ENCODE measurements at regions not wholly inside any gene's neighbourhood (a gene's known extent, or its start where the extent isn't known, plus 50 kb on each side); places are given as distances from the start of the nearest gene placed in this dataset.

DNA sequence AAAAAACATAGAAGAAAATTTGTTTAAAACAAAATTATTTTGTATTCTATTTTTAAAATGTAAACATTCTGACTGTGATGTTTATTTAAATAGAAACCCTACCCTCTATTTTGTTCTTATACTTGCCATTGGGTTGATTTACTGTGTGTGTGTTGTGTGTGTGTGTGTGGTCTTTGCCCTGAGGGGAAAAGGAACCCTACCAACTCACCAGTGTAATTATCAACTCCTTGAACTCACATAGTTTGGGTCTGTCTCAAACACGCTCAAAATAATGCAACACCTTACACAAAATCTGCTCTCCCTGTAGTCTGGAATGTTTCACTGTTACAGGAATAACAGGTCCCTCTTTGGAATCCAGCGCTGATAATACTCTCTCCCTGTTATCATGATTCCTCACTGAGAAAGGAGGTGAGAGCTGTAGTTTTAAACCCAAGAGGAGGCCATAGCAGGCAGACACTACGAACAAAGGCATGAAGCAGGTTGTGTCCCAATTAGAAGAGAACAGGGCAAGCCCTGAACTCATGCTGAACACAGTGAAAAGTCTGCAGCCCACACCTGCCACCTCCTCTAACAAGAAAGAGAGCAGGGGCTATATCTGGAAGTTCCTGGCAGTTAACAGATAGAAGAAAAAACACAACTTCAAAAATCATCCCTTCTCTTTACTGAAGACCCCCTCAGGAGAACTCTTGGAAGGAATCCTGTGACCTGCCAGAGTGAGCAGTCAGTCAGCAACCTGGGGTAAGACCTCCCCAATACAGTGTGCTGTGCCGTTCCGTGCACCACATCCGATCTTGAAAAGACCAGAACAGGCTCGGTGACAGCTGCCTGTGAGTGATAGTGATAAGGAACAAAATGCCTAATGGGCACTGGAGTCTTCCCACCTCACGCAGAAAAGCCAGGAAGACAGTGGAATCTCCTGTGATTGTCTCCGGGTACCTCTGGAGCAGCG, 608.1 kb upstream of the ADAMTS16 start:
- TF ChIP-seq, protein P1, sequence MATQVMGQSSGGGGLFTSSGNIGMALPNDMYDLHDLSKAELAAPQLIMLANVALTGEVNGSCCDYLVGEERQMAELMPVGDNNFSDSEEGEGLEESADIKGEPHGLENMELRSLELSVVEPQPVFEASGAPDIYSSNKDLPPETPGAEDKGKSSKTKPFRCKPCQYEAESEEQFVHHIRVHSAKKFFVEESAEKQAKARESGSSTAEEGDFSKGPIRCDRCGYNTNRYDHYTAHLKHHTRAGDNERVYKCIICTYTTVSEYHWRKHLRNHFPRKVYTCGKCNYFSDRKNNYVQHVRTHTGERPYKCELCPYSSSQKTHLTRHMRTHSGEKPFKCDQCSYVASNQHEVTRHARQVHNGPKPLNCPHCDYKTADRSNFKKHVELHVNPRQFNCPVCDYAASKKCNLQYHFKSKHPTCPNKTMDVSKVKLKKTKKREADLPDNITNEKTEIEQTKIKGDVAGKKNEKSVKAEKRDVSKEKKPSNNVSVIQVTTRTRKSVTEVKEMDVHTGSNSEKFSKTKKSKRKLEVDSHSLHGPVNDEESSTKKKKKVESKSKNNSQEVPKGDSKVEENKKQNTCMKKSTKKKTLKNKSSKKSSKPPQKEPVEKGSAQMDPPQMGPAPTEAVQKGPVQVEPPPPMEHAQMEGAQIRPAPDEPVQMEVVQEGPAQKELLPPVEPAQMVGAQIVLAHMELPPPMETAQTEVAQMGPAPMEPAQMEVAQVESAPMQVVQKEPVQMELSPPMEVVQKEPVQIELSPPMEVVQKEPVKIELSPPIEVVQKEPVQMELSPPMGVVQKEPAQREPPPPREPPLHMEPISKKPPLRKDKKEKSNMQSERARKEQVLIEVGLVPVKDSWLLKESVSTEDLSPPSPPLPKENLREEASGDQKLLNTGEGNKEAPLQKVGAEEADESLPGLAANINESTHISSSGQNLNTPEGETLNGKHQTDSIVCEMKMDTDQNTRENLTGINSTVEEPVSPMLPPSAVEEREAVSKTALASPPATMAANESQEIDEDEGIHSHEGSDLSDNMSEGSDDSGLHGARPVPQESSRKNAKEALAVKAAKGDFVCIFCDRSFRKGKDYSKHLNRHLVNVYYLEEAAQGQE (IDR thresholded peaks at IDR 0.05; ENCODE audit: unreplicated experiment): no peak
- TF ChIP-seq EZH2 (IDR thresholded peaks at IDR 0.05; ENCODE audit: low read depth, unreplicated experiment) (no peak), POLR2AphosphoS5 (IDR thresholded peaks at IDR 0.05; ENCODE audit: low read depth) (no peak), CREB1 (CRISPR knock-in tag; IDR thresholded peaks at IDR 0.05; ENCODE audit: low read depth) (no peak), JUNB (IDR thresholded peaks at IDR 0.05; ENCODE audit: unreplicated experiment) (no peak), EZH2phosphoT487 (IDR thresholded peaks at IDR 0.05; ENCODE audit: unreplicated experiment) (no peak), ZNF331 (CRISPR knock-in tag; IDR thresholded peaks at IDR 0.05; ENCODE audit: low read depth) (no peak), NANOG (IDR thresholded peaks at IDR 0.05; ENCODE audit: borderline replicate concordance) (no peak), STAT1 (IDR thresholded peaks at IDR 0.05; ENCODE audit: unreplicated experiment) (no peak)
- TF ChIP-seq, protein P2, sequence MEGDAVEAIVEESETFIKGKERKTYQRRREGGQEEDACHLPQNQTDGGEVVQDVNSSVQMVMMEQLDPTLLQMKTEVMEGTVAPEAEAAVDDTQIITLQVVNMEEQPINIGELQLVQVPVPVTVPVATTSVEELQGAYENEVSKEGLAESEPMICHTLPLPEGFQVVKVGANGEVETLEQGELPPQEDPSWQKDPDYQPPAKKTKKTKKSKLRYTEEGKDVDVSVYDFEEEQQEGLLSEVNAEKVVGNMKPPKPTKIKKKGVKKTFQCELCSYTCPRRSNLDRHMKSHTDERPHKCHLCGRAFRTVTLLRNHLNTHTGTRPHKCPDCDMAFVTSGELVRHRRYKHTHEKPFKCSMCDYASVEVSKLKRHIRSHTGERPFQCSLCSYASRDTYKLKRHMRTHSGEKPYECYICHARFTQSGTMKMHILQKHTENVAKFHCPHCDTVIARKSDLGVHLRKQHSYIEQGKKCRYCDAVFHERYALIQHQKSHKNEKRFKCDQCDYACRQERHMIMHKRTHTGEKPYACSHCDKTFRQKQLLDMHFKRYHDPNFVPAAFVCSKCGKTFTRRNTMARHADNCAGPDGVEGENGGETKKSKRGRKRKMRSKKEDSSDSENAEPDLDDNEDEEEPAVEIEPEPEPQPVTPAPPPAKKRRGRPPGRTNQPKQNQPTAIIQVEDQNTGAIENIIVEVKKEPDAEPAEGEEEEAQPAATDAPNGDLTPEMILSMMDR (conservative IDR thresholded peaks at IDR 0.05; ENCODE audit: low read depth in 2 of 2): no peak

All from GM23338 (cell line).